Nucleus accumbens (tissue), 56 donors: ENCODE measurements at regions not wholly inside any gene's neighbourhood (a gene's known extent, or its start where the extent isn't known, plus 50 kb on each side); places are given as distances from the start of the nearest gene placed in this dataset.
"Not testable (repeated sequence)": the region's sequence is repeated elsewhere in the genome, so short reads cannot be mapped to it uniquely, and the experiment has no call there.

Experiments used
- DNase-seq, 56 donors: peaks; one replicate each; lab custom pipeline; 2025; lab: John Stamatoyannopoulos, UW

DNA sequence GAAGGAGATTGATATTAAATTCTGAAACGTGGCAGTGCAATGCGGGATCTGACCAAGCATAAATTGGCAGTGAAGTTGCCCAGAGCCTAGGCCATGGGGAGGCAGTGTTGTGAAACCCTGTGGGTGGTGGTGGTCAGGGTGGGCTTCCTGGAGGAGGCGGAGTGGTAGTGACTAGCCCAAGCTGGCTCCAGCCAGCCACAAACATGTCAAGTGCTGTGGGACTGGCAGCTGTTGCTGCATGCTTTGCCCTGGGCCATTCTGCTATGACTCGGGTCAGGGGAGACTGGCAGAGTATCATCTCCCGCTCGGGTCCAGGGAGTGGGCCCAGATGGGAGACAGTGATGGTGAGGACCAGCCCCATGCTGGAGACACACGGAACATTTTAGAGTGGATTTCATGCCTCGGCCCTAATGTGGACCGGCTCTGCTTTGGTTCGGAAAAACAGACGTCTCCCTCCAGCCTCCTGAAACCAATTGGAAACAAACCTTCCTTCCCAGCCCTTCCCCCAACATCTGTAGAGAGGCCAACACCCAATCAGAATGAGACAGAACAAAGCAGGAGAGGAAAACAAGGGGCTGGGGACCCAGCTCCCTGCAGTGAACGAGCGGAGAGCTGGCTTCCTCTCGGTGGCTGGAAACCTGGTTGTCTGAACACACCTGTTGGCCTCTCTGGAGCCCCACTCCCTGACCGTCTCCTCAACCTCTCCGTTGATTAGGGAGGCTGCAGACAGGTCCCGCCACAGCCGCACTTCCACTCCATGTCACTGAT is 58.2 kb downstream of the TMEM270 start:
- DNase-seq: no peak

DNA sequence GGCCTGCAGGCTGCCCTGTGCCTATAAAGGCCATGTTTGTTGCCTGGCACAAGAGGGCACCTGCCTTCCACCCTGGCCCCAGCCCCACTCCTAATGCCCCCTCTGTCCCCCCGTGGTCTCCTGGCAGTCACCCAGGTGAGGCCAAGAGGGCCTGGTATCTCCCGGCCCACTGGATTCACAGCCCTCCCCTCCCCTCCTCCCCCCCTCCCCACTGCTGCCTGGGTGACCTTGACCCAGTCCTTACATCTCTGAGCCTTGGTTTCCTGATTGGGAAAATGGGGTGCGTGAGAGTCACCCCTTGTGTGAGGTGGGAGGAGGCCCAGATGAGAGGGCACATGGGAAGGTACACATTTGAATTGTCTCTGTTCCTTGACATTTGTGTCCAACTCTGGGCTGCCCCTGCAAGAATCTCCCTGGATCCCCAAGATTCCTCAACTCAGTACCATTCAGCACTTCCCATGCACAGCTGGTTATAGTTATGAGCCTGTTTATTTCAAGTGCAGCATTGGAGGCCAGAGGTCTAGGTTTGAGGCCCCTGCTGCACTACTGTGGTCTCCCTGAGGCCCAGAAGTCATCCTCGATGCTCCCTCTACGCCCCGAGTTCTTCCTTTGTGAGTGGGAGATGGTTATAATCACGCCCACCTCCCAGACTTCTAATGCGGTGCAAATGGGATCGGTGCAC is 58.9 kb downstream of the TMEM270 start:
- DNase-seq: no peak

DNA sequence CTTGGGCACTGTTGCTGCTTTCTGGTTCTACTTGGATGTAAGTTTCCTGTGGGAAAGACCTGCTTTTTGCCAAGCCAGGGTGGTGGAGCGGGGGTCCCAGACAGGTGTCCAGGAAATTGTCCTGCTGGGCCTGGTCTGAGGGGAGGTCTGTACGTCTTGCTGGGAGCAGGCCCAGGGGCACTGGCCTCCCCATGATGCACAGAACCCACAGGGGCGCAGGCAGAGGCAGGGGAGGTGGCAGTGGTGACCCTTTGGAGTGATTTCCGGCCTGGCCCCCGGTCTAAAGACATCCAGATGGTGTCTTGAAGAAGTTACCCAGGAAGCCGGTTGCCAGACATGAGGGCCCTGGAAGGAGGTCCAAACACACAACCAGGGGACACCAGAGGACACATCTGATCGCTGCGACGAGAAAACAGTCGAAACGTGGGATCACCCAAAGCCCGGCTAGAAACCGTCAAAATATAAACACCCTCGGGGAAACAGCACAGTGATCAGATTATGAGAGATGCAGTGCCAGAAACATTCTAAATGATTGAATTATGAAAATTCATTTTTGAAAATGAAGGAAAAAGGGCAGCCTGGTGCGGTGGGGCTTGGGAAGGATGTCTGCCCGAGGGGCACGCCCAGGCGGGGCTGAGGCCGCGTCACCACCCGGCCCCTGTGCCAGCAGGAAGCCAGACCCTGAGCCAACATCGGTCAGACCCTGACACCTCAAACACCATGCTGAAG is 59.6 kb downstream of the TMEM270 start:
- no peak for DNase-seq

DNA sequence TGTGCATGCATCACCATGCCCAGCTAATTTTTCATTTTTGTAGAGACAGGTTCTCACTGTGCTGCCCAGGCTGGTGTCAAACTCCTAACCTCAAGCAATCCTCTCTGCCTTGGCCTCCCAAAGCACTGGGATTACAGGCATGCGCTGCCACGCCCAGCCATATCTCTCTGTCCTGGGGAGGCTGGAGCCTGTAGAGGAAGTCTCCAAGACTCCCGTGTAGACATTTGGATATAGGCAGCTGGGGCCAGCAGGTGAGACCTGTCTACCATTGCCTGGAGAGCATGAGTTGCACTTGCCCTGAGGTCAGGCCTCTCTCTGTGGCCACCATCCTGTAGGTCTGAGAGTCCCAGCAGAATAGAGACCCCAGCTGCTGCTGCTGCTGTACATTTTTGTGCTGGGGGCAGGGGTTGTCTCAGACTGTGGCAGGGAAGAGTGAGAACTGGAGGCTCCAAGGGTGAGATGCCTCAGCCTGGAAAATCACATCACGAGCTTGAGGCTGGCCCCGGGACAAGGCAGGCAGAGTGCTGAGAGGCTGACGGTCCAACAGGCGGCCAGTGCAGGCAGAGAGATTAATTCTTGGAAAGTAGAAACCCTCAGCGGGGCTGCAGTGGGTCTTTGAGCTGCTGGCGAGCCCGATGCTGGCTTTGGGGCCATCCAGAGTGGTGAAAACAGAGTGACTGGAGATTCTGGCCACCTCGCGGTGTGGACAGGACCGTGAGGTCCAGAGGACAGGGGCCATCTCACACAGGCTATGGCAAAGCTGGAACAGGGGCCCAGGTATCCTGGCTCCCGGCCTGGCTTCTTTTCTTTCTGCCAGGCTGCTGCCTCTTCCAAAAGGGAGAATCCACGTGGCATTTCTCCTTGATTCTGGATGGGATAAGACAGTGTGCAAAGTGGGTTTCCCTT is 60.9 kb downstream of the TMEM270 start:
- DNase-seq: peak in 3 of 56 donors; percentile 4 to 12 (median 5)

DNA sequence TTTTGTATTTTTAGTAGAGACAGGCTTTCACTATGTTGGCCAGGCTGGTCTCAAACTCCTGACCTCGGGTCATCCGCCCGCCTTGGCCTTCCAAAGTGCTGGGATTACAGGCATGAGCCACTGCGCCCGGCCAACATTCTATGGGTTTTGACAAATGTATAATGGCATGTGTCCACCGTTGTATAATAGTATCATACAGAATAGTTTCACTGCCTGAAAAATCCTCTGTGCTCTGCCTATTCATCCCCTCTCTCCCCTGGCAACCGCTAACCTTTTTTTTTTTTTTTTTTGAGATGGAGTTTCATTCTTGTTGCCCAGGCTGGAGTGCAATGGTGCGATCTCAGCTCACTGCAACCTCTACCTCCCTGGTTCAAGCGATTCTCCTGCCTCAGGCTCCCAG is 67.7 kb downstream of the TMEM270 start:
- DNase-seq: not testable (repeated sequence)

DNA sequence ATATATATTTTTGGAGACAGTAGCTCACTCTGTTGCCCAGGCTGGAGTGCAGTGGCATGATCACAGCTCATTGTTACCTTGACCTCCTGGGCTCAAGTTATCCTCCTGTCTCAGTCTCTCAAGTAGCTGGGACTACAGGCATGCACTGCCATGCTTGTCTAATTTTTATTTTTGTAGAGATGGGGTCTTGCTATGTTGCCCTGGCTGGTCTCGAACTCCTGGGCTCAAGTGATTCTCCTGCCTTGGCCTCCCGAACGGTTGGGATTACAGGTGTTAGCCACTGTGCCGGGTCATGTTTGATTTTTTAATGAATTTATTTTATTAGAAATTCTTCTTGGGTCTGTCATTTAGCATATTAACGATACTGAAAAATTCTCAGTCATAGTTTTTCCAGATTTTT is 70.5 kb downstream of the TMEM270 start:
- DNase-seq: no peak

DNA sequence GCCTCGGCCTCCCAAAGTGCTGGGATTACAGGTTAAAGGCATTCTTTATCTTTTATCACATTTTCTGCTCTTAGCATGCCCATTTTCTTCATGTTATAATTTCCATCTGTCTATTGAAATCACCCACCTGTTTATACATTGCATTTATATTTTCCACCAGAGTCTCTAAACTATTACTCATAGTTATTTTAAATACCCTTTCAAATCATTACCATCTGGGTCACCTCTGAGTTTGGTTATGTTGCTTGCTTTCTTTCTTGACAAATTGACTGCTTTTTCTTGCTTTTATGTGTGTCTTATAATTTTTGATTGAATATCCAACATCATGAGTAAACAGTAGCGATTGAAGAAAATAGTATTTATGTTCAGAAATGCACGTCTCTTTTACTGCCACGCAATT is 71.4 kb downstream of the TMEM270 start:
- DNase-seq: no peak

DNA sequence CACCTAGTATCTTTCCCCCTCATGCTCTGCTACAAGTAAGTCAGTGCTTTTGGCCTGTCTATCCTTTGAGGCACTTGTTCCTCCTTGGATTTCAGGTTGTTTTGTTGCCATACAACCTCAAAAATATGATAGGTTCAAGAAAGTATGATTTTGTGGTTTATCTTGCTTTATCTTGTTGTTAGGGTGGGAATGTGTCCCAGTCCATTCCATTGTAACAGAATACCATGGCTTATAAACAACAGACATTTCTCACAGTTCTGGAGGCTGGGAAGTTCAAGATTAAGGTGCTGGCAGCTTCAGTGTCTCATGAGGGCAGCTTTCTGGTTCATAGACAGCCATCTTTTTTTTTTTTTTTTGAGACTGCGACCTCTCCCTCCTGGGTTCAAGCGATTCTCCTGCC is 72.1 kb downstream of the TMEM270 start:
- no peak for DNase-seq

DNA sequence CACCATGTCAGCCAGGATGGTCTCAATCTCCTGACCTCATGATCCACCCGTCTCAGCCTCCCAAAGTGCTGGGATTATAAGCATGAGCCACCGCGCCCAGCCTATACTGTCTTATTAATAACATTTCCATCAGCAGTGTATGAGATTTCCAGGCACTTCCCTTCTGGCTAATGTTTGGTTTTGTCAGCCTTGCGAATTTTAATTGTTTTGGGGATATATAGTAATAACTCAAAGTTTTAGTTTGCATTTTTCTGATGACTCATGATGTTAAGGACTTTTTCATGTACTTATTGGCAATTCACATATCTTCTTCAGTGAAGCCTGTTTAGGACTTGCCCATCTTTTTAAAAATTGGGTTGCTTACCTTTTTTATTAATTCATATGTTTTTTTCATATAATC is 76.0 kb downstream of the TMEM270 start:
- no peak for DNase-seq

DNA sequence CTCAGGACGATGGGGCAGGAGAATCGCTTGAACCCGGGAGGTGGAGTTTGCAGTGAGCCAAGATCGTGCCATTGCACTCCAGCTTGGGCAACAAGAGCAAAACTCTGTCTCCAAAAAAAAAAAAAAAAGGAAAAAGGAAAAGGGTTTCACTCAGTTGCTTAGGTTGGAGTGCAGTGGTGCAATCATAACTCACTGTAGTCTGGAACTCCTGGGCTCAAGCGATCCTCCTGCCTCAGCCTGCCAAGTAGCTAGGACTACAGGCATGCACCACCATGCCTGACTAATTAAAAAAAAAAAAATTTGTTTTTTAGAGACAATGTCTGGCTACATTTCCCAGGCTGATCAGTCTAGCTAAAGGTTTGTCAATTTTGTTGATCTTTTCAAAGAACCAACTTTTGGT is 76.7 kb downstream of the TMEM270 start:
- not testable (repeated sequence) for DNase-seq

DNA sequence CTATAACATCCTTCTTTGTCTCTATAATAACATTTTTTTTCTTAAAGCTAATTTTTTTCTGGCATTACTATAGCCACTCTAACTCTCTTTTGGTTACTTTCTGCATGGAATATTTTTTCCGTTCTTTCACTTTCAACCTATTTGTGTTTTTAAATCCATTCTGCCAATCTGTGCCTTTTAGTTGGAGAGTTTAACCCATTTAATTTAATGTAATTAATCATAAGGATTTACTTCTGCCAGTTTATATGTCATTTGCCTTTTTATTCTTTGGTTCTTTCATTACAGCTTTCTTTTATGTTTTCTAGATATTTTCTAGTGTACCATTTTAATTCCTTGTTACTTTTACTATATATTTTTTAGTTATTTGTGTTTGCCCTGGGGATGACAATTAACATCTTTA is 78.6 kb downstream of the TMEM270 start:
- no peak for DNase-seq

DNA sequence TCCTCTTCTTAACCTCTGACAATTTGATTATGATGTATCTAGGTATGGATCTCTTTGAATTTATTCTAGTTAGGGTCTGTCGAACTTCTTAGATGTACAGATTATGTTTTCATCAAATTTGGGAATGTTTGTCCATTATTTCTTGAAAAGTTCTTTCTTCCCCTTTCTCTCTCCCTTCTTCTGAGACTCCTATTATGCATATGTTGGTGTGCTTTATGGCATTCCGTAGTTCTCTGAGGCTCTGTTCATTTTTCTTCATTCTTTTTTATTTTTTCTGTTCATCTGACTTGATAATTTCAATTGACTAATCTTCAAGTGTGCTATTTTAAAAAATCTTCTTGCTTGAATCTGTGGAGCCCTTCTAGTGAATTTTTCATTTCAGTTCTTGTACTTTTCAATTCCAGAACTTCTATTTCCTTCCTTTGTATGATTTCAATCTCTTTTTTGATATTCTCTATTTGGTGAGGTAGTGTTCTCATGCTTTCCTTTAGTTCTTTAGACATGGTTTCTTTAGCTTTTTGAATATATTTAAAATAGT is 79.8 kb downstream of the TMEM270 start:
- DNase-seq: no peak

DNA sequence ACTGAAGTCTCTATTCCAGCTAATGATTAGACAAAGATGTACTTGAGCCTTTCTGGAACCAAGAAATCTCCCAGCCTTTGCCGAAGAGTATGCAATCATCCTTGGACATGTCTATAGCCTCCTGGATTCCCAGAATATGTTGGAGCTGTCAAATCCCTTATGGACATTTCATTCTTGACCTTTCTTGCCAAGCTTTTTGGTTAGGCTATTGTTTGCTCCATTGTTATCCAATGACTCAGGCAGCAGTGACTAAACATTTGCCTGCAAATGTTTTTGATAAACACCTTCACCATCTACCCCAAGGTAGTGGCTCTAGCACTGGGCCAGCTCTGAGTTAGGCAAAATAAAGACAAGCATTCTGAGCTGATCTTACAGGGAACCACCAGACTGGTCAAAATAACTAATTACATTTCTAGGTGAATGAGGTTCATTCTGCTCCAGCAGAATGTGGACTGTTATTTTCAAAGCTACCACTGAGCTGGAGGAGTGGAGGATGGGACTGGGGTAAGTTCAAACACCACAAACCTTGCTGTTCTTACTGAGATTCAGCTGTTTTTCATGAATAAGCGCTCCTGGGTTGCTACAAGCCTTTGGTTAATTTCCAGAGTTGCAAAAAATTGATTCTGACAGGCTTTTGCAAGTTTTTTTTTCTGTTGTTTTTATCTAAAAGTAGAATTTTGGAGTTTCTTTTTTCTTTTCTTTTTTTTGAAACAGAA is 81.0 kb downstream of the TMEM270 start:
- no peak for DNase-seq

DNA sequence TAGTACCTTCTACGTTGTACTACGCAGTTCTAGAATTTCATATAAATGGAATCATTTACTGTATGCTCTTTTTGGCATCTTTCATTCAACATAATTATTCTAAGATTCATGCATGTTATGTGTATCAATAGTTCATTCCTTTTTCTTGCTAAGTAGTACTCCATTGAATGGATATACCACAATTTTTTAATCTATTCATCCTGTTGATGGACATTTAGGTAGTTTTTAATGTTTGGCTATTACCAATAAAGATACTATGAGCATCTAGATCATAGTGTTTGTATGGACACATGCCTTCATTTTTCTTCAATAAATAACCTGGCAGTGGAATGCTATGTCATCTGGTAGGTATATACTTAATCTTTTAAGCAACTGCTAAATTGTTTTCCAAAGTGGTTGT is 83.0 kb upstream of the ELN start:
- no peak for DNase-seq

DNA sequence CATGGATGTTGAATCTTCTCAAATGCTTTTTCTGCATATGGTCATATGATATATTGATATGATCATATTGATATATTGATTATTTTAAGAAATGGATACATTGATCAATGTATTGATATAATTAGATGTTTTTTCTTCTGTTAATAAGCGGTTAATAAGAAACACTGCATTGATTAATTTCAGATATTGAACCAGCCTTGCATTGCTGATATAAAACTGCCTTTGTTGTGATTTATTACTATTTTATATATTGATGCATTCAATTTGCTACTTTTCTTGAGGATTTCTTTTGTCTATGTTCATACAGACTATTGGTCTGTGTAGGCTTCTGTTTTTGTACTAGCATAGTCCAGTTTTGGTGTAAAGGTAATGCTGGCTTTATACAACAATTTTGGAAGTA is 79.7 kb upstream of the ELN start:
- no peak for DNase-seq

DNA sequence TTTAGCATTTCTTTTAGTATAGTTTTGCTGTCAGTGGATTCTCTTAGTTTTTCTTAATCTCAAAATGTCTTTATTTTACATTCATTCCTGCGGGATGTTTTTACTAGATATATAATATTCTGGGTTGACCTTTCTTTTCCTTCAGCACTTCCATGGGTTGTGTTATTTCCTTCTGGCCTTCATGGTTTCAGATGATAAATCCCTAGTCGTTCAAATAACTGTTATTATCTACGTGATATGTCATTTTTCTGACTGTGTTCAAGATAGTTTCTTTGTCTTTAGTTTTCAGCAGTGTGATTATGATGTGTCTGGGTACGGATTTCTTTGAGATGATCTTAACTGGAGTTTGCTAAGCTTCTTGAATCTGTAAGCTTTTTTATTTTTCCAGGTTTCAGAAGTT is 75.7 kb upstream of the ELN start:
- DNase-seq: no peak

DNA sequence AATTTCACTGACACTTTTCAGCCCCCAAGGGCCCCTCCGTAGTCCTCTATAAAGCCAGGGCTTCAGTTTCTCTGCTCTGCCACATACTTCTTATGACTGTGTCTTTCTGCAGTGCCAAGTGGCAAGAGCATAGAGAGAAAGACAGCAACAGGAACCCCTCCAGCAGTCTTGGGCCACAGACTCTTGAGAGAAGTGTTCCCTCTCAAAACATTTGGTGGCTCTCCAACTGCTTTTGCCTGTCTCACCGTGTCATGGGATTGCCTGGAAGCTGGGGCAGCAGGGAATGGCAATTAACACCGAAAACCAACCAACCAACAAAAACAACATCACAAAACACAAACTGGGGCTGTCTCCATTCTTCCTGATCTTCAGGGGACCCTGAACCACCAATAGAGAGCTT is 73.8 kb upstream of the ELN start:
- peak in 14 of 56 donors; percentile 10 to 51 (median 23) for DNase-seq

DNA sequence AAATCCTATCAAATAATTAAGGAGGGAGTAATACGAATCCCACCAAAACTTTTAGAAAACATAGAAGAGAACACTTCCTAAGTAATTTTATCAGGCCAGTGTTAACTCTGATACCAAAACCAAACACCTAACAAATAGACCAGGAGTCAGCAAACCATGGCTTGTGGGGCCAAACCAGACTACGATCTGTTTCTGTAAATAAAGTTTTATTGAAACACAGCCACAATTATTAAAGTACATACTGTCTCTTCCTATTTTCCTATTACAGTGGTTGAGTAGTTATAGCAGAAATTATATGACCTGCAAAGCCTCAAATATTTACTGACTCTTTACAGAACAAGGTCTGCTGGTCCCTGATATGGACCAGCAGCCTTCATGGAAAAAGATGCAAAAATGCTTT is 73.1 kb upstream of the ELN start:
- no peak for DNase-seq

DNA sequence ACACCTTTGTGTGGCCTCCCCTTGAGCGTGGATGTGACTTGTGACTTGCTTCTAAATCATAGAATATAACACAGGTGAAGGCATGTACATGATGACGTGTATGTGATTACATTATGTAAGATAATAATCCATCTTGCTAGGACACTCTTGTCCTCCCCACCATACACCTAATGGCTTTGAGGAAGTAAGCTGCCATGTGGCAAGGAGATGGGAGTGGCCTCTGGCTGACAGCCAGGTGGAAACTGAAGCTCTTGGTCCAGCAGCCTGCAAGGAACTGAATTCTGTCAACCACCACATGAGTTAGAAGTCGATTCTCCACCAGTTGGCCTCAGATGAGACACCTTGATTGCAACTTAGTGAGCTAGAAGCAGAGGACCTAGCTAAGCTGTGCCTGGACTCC is 67.4 kb upstream of the ELN start:
- DNase-seq: no peak

DNA sequence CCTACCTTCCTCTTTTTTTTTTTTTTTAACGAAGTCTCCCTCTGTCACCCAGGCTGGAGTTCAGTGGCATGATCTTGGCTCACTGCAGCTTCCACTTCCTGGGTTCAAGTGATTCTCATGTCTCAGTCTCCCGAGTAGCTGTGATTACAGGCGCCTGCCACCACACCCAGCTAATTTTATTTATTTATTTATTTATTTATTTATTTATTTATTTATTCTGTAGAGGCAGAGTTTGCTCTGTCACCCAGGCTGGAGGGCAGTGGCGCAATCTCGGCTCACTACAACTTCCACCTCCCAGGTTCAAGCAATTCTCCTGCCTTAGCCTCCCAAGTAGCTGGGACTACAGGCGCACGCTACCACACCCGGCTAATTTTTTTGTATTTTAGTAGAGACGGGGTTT is 66.0 kb upstream of the ELN start:
- DNase-seq: not testable (repeated sequence)
